GM21737 (cell line): ENCODE measurements at regions not wholly inside any gene's neighbourhood (a gene's known extent, or its start where the extent isn't known, plus 50 kb on each side); places are given as distances from the start of the nearest gene placed in this dataset.

ENCODE experiments used
- ATAC-seq: cut with Tn5 transposase; IDR thresholded peaks from one replicate; pipeline ENCODE4 v1.9.1; 2021; ENCODE audit warnings: mild to moderate bottlenecking, moderate library complexity; ENCODE audit not compliant: unreplicated experiment

DNA sequence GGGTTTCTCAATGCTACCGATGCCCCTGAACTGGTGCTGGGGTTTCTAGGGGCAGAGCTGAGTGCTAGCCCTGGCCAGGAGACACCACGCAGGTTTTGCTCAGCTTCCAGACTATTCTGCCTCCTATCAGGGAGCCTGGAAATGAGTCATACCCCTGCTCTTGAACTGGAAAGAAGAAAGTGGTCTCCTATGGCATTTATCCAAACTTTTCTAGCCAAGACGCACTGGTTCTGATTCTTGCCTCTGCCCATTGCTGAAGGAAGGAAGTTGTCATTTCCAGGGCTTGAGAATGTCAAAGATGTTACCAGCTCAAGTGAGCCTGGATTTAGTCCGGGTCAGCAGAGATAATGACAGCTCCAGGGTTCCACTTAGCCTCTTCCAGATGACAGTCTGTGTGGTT lies 561.9 kb downstream of the CDK5RAP2 start:
- no peak for ATAC-seq

DNA sequence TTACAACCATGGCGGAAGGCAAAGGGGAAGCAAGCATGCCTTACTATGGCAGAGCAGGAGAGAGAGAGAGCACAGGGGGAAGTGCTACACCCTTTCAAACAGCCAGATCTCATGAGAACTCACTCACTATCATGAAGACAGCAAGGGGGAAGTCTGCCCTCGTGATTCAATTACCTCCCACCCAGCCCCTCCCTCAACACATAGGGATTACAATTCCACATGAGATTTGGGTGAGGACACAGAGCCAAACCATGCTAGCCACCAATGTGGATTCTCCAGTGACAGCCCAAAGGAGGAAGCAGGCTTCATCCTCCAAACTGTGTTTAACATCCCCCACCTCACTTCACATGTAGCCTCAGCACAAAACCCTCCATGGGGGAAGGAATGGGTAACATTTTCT lies 563.7 kb downstream of the CDK5RAP2 start:
- no peak for ATAC-seq

DNA sequence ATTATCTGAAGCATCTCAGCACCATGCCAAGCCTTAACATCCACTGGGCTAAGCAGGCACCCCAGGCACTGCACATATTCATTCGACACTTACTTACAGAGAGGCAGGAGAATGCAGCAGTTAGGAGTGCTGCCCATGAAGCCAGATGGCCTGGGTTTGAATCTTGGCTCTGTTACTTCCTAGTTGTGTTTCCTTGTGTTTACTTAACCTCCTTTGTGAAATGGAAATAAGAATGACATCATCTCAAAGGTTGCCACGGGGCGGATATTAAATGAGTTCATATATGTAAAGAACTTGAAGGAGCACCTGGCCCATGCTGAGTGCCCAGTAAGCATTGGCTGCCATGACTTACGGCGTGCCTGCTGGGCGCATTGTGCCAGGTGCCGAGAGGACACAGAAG lies 565.2 kb downstream of the CDK5RAP2 start:
- ATAC-seq, result no peak

DNA sequence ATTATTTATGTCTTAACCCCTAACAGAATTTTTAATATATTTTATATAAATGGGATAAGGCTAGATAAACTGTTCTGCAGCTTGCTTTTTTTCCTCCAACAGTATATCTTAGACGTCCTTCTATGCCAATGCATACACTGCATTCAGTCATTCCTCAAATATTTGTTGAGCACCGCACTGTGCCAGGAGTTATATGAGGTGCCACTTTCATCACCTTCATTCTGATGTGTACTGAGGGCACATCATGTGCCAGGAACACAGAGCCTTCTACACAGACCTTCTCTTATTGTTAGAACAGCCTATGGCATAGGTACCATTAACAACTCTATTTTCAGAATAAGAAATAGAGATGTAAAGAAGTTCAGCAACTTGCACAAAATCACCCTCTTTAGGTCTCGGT lies 570.1 kb downstream of the CDK5RAP2 start:
- ATAC-seq, result no peak

DNA sequence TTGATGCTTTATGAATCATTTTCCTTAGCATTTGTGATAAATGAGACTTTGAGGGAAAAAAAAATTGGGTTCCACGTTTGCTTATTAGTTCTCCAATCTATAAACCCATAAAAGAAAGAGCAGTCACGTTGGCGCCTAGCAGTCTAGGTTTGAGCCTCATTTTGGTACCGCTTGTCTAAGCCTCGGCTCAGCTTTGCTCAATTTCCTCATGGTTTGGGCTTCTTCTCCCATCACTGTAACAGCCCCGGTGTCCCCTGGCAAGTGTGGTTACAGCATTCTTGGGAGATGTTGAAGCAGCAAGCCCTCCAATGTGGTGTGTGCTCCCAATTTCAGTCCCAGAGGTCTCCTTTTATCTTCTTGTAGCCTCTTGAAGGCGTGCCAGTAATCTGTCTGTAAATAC lies 578.4 kb downstream of the CDK5RAP2 start:
- ATAC-seq, result no peak

DNA sequence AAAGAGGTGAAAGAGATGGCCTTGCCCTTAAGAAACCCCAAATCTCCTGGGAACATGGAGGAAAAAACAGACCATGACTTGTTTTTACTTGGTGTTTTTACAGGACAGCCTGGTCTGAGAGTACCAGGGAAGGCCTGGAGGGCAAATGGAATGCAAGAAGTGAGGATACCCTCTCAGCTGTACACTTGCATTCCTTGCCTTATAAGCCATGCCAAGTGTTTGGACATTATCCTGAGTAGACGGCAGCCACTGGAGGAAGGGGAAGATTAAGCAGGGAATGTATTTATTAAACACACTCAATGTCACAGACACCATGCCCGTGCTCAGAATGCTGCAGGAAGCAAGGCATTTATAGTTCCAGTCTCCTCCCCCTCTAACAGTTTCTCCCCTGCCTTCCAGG lies 581.4 kb downstream of the CDK5RAP2 start:
- no peak for ATAC-seq

DNA sequence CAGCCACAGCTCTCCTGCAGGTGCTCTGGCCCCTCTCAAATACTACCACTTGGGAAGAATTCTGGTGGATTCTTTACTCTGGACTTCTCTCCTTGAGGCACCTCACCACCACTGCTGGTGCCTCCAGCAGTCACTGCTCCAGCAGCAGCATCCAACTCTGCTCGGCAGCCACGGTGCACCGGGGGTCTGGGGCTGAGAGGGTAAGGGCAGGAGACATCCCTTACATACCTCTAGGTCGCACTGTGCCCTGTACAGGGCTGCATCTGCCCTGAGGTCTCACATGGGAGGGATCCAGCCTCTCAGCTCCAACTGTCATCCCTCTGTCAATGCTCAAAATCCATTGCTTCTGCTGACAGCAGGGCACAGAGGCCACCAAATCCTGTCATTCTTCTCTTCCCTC lies 588.2 kb downstream of the CDK5RAP2 start:
- no peak for ATAC-seq

DNA sequence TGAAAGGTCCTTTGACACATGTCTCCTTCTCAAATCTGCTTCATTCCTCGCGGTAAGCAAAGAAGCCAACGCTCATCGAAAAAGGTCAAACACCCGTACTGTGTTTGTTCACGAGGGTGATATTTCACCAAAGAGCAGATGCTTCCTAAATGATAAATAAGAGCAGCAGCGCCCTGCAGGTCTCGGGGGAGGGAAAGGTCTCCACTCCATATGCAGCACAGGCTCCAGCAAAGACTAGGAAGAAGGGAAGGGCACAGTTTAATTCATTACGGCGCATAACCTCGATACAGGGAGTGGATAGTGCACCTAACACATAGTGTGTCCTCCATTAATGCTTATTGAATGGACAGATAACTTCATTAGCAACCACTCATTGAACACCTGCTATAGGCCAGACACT lies 593.3 kb downstream of the CDK5RAP2 start:
- no peak for ATAC-seq

DNA sequence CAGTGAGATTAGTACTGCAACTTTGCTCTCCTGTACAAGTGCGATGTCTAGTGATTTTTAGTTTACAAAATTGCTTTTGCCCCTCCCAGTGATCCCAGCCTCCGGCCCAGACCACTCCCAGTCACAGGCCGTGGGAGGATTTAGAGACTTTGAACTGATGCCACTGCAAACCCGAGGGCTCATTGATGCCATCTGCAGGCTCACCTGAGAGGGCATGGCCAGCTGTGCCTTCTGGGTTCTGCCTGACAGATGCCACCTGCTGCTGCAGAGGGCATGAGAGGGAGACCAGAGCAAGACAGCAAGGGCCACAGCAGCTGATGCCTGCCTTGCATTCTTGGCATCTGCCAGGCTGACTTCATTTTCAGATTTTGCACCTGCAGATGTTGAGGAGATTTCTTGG lies 593.8 kb downstream of the CDK5RAP2 start:
- no peak for ATAC-seq

DNA sequence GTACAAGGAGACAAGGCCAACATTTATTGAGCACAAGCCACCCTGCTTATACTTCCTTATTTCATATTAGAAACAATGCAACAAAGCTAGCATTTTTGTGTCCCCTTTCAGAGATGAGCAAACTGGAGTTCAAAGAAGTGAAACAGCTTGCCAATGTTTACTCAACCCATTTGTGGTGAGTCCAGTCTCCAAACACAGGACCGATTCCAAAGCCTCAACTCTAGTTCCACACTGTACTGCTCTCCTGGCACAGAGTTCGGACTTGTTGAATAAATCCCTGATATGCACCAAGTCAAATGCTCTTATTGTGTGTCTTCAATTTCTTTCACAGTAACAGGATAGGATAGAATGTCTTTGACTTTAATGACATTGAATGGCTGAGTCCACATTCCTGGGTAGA lies 604.8 kb upstream of the BRINP1 start:
- ATAC-seq, result no peak

DNA sequence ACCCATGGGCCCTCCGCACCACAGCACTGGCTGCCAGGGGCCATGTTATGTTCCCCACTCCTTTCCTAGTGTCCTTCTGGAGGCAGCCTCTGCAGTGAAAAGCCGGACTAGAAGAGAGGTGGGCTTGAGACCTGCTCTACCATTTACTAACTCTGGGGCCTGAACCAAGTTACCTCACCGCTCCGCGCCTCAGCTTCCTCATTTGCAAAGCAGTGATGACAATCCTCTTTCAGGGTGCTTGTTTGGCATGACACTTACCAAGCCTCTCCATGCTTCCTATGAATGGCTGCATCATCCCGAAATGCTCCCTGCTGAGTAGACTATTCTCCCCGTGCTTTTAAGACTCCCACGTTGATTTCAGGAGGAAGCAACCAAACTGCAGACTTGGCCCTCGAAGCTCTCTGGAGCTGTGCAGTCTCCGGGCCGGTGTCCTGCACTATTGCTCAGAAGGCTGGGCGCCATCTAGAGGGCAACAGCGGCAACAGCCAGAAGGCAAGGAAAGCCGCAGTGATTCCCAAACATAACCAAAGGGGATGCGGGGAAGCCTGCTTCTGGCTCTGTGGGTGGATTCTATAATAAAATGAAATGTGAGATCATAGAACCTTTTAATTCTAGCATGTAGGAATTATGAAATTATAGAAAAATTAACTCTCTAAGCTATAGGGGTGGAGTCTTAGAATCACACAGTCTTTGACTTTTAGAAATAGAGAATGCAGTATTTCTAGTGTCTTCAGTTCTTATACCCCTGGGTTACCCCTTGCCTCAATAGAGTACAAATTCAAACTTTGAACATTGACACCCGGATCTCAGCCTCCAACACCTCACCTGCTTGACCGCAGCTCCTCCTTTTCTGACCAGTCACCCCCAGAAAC lies 599.8 kb upstream of the BRINP1 start:
- ATAC-seq, result peak; percentile 88

DNA sequence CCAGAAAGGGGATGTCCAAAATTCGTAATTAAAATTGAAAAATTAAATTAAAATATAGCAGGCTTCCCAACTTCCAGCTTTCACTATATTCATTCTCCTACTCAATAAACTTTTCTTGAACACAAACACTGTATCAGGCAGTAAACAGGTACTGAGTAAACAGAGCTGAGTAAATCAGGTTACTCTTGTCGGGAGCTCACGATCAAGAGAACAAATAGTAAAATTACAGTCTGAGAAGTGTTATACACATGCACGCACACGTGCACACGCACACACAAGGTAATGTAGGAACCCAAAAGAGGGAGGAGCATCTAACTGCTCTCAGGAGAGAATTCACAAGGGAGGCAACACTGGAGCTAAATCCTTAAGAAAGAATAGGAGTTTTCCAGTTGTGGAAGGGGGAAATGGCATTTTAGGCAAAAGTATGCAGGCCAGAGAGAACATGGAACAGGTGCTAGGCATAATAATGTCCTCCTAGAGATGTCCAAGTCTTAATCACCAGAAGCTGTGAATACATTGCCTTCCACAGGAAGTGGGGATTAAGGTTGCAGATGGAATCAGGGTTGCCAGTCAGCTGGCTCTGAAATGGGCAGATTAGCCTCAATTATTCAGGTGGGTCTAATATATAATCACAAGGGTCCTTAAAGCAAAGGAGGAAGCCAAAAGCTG lies 598.8 kb upstream of the BRINP1 start:
- ATAC-seq, result no peak

DNA sequence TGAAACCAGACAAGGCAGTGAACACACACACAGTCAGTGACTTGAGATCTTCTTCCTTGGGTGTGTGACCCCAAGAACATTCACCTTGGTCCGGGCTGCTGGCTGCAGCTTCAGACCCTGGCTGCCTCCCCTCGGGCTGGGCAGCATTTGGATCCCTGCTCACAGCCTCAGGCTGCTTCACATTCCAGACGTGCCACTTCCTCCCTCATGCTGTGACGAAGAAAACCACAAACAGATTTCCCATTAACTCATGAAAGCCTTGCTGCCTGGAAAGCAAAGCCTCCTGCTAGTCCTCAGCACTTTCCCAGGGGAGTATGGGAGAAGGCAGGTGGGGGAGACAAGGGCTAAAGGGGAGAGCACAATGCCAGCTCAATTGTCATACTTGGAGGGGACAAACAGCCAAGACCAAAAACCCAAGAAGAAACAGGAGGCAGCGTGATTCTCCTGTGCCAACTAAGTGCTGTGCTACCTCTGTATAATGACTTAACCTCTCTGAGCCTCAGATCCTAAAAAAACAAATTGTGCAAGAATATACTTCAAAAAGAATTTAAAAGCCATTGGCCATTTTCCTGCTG lies 594.6 kb upstream of the BRINP1 start:
- ATAC-seq, result no peak

DNA sequence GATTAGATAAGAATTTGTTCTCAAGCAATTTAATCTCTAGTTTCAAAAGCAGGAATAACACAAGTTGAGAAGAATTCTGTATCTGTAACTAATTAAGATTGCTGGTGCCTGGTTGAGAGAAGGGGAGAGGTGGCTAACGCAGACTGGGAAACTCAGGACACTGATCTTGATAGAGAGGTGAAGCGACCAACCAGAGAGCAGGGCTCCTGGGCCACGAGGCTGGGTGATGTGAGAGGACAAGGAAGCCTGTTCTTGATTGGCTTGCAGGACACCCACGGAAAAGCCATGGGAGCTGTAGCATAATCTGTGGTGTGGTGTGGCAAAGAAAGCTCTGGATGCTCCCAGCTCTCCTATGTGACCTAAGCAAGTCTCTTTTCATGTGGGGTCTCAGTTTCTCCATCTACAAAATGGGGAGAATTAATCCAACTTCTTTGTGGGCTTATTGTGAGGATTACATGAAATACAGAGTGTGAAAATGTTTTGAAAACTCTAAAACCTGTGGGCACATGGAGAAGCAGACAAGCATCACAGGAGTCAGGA lies 594.1 kb upstream of the BRINP1 start:
- no peak for ATAC-seq

DNA sequence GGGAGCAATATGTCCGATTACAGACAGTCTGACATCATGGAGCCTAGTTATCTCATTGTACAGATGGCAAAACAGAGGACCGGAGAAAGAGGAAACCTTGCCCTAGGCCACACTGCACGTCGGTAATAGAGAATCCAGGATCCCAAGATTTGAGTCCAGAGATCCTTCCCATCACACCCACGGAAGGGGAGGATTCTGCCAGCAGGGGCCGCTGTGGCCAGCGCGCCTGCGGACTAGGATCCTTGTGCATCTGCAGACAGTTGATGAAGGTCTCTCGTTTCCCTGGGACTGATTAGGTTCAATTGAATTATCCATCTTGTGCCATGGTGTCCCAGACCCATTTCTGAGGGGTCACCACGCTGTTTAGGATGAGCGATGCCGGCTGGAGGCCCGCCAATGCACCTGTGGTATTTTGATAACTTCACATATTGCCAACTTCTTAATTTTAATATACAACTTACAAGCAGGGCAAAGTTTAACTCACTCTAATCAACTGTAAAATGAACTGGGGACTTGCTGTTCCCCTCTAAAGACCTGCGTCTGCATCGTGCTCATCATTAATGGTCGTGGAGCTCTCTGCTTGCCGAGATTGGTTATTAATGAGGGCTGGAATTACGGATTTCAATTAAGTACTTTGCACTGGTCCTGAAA lies 592.7 kb upstream of the BRINP1 start:
- ATAC-seq, result no peak

DNA sequence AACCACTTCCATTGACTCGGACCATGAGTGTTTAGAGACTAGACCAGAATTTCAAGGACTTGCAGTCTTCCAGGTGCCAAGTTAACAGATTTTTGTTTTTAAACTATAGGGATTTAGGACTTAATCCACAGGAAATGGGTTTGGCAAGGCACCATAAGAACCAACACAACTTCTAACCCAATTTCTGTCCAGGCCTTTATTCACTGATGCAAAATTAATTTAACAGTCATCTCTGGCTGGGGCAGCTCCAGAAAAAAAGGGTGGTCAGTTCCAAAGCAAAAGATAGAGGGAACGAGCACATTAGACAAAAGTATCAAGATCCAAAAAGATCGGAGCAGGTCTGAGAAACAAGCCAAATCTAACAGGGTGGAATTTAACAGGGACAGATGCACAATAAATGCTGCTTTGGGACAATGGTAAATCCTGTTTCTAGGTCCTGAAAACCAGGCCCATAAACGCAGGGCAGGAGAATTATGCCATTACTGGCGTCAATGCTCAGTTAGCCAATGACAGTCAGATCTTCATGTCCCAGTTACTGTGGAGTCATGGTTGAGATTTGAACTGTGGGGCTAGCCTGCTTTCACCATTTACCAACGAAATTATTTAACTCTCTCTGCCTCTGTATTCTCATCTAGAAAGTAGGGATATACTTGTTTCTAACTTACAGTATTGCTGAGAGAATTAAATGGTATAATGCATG lies 590.8 kb upstream of the BRINP1 start:
- ATAC-seq, result no peak

DNA sequence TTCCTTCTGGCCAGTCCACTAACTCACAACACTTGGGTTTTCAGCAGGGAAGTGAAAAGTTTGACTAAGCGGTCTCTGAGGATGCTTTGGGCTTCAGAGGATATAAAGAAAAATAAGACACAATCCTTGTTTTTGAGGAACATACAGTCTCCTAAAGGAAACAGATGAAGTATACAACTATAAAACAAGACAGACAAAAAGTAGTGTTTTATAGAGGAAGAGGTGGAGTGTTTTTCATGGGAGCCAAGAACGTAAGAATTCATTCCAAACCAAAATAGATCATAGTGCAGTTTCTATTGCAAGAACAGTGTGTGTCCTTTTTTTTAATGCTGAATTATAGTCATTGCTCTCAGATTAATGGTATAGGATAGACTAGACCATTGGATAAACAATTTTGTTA lies 586.9 kb upstream of the BRINP1 start:
- ATAC-seq, result no peak

DNA sequence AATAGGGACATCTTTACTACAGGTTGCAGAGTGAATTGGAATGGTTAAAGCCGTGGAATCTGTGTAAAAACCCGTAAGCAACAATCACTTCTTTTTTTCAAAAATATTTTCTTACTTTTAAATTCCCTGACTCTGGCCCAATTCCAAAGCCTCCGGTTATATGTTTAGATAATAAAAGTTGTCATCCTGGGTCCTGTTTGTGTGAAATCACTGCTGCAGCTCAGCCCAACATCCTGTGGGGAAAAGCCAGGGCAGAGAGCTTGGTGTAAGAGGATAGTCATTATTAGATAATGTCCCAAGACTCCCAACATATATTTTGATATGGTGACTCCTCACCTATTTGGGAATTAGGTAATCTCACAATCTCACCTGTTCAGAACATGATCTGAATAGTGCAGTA lies 586.0 kb upstream of the BRINP1 start:
- ATAC-seq, result no peak

DNA sequence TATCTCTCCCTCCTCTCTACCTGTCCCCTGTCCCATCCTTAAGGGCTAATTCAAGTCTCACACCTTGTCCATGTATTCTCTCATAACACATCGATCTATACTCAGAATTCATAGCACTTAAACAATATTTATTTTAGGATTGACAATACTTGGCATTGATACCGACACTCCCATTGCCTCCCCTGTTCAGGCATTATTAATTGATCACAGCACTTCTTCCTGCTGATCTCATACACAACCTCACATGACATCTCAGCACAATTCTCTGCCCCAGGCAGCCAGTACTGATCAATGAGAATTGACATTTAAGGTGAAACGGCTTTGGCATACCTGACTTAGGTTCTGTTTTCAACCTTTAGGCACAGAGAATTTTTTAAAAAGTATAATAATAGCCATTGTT lies 582.4 kb upstream of the BRINP1 start:
- no peak for ATAC-seq

DNA sequence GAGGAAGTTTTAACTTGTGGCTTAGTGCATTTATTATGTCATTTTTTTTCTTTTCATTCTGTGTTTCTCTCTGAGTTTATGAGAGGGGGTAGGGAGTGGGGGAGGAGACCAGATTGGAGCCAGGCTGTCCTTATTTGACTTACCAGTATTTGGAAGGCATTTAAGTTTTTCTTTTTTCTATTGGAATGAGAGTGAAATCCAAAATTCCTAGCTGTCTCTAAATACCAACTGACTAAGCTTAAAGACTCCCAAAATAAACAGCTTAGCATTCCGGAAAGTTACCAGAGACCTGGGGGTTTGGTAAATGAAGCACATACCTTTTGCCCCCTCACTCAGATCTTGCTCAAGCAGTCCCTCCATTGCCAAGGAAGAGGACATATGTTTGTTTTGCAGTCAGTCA lies 581.9 kb upstream of the BRINP1 start:
- no peak for ATAC-seq

DNA sequence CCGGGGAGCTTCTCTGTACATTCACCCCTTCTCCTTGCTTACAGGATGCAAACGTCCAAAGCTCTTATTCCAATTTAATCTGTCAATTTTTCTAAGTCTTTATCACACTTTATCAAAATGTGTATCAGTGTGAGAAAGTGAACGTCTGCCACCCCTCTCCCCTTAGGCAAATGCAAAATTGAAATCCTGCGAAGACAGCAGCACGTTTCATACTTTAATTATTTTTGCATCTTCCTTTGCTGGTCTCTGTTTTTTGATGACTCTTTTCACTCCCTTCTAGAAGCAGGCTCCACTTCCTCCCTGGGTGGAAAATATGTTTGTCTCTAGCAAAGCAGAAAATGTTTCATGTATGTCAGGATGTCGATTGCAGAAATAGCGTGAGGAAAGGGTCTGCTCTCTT lies 576.5 kb upstream of the BRINP1 start:
- no peak for ATAC-seq
